Midbrain (tissue), 1 donor: ENCODE measurements at regions not wholly inside any gene's neighbourhood (a gene's known extent, or its start where the extent isn't known, plus 50 kb on each side); places are given as distances from the start of the nearest gene placed in this dataset.

Source experiments
- DNase-seq: peaks from one replicate; lab custom pipeline; 2025; lab: John Stamatoyannopoulos, UW

DNA sequence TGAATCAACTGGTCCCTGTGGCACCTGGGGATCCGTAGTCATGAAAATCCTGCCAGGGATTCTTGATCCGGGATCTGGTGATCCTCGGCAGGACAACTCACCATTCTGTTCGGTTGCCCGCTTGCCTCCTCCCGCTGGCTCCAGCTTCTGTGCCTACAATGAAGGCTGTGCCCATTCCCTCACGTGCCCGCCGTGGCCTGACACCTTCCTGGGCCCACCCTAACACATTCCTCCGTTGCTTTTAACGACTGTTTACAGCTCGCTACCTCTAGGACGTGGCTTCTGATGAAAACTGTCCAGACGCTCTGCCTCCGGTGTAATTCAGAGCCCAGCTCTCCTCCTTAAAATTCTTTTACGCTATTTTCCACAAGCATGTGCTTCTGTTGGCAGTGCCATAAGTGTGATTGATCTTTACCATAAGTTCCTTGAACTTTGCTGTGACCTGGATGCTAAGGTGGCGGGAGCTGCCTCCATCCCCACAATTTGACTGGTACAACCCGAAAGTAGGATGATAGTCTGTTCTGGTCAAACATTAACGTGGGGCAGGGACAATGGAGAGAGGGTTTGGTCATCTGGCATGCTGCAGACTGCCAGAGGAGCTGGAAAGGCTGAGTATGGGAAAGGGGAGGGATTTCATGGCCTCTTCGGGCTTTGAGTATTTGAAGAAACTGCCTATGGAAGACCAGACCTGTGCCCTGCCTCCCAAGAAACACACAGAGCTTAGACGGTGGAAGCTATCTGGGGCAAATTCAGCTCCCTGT lies 206.8 kb upstream of the TNP1 start:
- DNase-seq: no peak

- DNase-seq: no peak
Observed at GRCh38 chr2:217065695-217066405, 206.0 kb upstream of the TNP1 start.

- DNase-seq: no peak
Observed at GRCh38 chr2:217065012-217065290, 205.1 kb upstream of the TNP1 start.

GRCh38 chr2:217064234-217065011 lies 204.6 kb upstream of the TNP1 start:
- no peak for DNase-seq

- no peak for DNase-seq
Observed at GRCh38 chr2:217063238-217063755, 203.4 kb upstream of the TNP1 start.

DNA sequence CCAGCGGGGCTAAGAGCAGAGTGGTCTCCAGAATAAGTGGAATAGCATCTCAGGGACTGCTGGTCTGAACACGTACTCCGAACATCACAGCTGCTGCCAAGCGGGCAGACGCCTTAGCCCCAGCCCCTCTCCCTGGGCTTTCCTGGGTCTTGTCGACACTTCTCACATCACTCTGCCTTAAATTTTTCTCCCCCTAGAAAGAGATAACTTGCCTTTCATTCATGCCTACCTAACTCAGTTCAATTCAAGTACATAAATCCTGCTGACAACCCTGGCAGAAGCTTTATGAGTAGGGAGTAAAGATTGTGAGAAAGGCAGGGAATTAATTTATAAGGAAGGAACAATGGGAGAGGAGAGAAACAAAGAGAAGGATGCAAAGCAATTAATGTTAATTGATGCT lies 202.9 kb upstream of the TNP1 start:
- DNase-seq: no peak

- peak; percentile 45 for DNase-seq
Observed at GRCh38 chr2:217061916-217062505, 202.1 kb upstream of the TNP1 start.

DNA sequence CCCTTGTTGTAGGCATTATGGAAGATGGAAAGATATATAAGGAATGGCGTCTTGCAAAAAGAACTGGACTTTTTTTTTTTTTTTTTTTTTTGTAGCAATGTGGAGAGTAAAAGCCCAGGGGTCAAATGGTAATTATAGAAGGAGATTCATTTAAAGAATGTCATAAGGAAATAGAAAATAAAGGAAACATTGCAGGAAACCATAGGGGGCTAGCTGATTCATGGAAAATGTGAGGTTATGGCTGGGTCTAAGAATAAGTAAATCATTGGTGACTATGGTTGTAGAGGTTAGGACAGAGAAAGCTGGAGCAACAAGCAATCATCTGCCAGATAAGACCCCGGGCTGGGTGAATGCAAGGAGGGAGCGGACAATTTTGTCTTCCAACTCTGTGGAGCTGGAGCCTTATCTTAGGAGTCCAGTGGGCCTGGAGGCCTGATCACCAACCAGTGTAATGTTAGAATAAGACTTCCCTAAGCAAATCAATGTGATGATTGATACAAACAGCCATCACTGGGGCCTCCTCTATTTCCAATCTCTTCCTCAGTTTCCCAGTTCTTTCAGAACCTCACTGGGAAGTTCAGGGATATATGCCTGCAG lies 201.2 kb upstream of the TNP1 start:
- DNase-seq: no peak

- no peak for DNase-seq
Observed at GRCh38 chr2:217060516-217060915, 200.7 kb upstream of the TNP1 start.

DNA sequence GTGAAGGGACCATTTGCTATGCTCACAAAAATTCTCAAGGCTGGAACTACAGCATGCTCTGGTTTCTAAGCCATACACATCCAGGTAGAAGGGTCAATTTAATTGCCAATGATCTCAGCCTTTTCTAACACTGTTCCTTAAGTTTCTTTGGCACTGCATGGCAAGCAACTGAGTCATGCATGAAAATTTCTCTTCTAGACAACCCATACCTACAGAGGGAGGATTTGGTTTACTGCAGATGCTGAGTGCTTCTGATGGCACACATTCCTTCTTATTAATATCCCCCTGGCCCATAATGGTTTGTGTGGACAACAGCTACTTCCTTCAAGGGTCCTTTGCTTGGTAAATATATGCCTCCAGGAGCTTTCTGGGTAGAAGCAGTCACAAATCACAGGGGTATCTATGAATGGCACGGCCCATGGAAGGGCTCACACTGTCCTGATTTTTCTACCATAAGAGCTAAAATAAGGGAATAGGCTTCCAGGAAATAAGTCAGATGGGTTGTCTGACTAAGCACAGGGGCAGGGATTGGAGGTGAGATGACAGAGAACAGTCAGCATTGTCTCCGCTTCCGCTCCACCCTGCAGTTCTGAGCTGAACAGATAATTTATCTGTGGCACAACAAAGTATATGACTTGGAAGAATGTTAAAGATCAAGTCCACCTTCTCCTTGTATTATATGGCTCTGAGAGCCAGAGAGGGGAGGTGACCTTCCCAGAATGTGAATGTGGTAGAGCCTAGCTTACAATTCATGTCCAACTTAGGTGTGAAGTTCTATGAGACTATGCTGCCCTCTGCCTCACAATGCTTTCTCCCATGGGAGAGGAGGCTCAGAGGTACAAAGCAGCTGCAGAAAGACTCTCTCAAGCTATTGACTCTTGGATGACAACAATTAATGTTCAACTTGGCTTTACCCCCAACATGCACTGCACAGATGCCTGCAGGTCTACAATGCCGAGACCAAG lies 199.2 kb upstream of the TNP1 start:
- no peak for DNase-seq

- DNase-seq: no peak
Observed at GRCh38 chr2:217057773-217058172, 197.9 kb upstream of the TNP1 start.

GRCh38 chr2:217055624-217056023 lies 195.8 kb upstream of the TNP1 start:
- no peak for DNase-seq

GRCh38 chr2:217054791-217055190 lies 194.9 kb upstream of the TNP1 start:
- no peak for DNase-seq

GRCh38 chr2:217052856-217053577 lies 193.2 kb upstream of the TNP1 start:
- no peak for DNase-seq

DNA sequence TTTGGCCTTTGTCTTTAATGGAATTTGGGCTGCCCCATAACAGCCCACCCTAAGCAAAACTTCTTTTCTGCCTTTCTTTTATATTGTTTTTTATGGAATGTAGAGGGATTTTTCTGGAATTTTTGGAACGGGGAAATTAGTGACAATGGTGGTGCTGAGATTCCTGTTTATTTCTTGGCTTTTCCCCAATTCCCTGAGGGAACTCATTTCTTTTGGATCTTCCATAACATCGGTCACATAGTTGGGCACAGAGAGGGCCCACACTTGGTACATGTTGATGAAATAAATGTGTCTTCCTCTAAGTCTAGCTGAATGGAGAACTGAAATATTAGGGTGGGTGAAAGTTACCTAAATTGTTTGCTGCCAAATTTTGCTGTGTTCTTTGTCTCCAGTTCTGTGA lies 191.6 kb upstream of the TNP1 start:
- DNase-seq: no peak

GRCh38 chr2:217049956-217050355 lies 190.1 kb upstream of the TNP1 start:
- DNase-seq: no peak

DNA sequence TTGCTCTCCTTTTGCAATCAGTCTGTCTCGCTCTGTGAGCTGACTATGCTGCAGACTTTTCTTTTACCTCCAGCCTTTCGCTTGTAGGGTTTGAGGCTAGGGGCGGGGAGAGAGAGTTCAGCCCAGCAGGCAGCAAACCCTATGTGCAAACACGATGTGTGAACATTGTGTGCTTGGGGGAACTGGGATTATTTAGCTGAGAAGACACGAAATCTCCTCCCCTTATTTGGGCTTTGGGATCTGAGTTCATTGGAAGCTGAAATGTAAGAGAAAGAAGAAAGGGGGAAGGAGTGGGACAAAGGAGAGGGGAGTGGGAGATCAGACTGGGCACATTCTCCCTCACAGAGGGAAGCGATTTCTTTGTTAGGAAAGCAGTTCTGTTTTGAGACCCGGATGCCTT lies 189.6 kb upstream of the TNP1 start:
- DNase-seq: no peak

GRCh38 chr2:217048730-217049129 lies 188.9 kb upstream of the TNP1 start:
- no peak for DNase-seq

GRCh38 chr2:217047631-217048030 lies 187.8 kb upstream of the TNP1 start:
- DNase-seq: no peak

DNA sequence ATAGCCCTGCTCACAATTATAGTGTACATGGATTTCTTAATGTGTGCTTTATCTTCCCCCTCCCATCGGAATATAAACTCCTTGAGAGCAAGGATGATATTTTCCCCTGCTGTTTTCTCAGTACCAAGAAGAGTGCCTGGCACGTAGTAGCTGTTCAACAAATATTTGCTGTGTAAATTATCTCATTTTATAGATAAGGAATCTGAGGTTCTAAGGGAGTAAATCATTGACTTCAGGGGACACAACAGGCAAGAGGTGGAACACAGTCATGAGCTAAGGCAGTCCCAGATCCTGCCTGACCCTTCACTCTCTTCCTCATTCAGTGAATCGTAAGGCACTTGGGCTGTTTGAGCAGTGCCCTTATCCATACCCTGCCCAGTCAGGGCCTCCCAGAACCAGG lies 187.3 kb upstream of the TNP1 start:
- no peak for DNase-seq
